Endothelial cell of umbilical vein (primary cell): ENCODE measurements at regions not wholly inside any gene's neighbourhood (a gene's known extent, or its start where the extent isn't known, plus 50 kb on each side); places are given as distances from the start of the nearest gene placed in this dataset.
A peak's percentile ranks its signal among the peaks of the same experiment; 100 is the strongest.

Source experiments
- BruUV-seq: library from RNA; stranded (reverse); fragments of 400-500 nt; replicated peaks from 2 replicates; lab custom pipeline; 2021; lab: Mats Ljungman, UMichigan
- CTCF ChIA-PET: fragments of 300-600, 350-600 bp; sonication (Branson Sonifier 250); formaldehyde crosslinking; loops from one replicate; lab custom pipeline; 2021; ENCODE audit warnings: antibody characterized with exemption, inconsistent platforms; lab: Charles Lee
- POLR2A ChIA-PET: fragments of 300-600, 350-600 bp; sonication (Branson Sonifier 250); formaldehyde crosslinking; loops from one replicate; lab custom pipeline; 2021; ENCODE audit warnings: antibody characterized with exemption, inconsistent platforms; lab: Charles Lee
- DNase-seq: peaks from one replicate; pipeline ENCODE4 v3.0.0-alpha.2; 2011; ENCODE audit warnings: low read depth, low spot score
- FAIRE-seq: peaks from 2 replicates; lab custom pipeline; 2011; peaks lifted over from hg19 to GRCh38; lab: Jason Lieb, UNC
- H2AFZ ChIP-seq: 2 replicates; pipeline ENCODE4 v1.6.0; 2012; ENCODE audit warnings: low read depth, low read length, control low read depth, inconsistent platforms
- H3K27ac ChIP-seq: 2 replicates; pipeline ENCODE4 v1.5.1; 2011; ENCODE audit warnings: low read depth, mild to moderate bottlenecking, control low read depth, low read length, moderate library complexity; ENCODE audit not compliant: insufficient read depth
- H3K27me3 ChIP-seq, 2 experiments: 2 replicates each; pipeline versions ENCODE4 v1.6.0 to v1.6.1; 2011; ENCODE audit warnings: low read length in 2 of 2, mixed read lengths in 1 of 2; ENCODE audit not compliant: control insufficient read depth in 2 of 2, insufficient read depth in 2 of 2
- H3K36me3 ChIP-seq, 2 experiments: 2 replicates in 1 of 2; 3 replicates in 1 of 2; pipeline ENCODE4 v1.5.1; 2011; ENCODE audit warnings: low read length in 2 of 2, mild to moderate bottlenecking in 1 of 2, moderate library complexity in 1 of 2; ENCODE audit not compliant: control insufficient read depth in 2 of 2, insufficient read depth in 2 of 2; ENCODE audit errors: extremely low read depth in 1 of 2
- H3K4me1 ChIP-seq: 3 replicates; pipeline ENCODE4 v1.5.1; 2011; ENCODE audit warnings: mild to moderate bottlenecking, low read length; ENCODE audit not compliant: control insufficient read depth, insufficient read depth; ENCODE audit errors: extremely low read depth
- H3K4me2 ChIP-seq: 2 replicates; pipeline ENCODE4 v1.6.1; 2011; ENCODE audit warnings: low read length, control low read depth, mixed read lengths; ENCODE audit not compliant: insufficient read depth
- H3K4me3 ChIP-seq, 3 experiments: fragments of 200-600 bp in 1 of 3; sonication (generic), shearing (Covaris generic) in 1 of 3; replicated peaks in 1 of 3; 2 replicates each; pipeline ENCODE4 v1.5.1; 2011 to 2016; ENCODE audit warnings: control low read depth in 3 of 3, low read length in 3 of 3, mild to moderate bottlenecking in 2 of 3, inconsistent platforms in 1 of 3, low read depth in 1 of 3, moderate library complexity in 1 of 3; ENCODE audit not compliant: insufficient read depth in 1 of 3
- H3K79me2 ChIP-seq: 2 replicates; pipeline ENCODE4 v1.6.0; 2012; ENCODE audit warnings: low read length, inconsistent platforms; ENCODE audit not compliant: control insufficient read depth, insufficient read depth
- H3K9ac ChIP-seq: replicated peaks from 2 replicates; pipeline ENCODE3; 2011; ENCODE audit warnings: low read length, control low read depth; ENCODE audit not compliant: insufficient read depth; ENCODE audit errors: extremely low read depth
- H3K9me1 ChIP-seq: replicated peaks from 3 replicates; pipeline ENCODE4 v1.6.0; 2011; ENCODE audit warnings: mild to moderate bottlenecking, low read length; ENCODE audit not compliant: control insufficient read depth, insufficient read depth; ENCODE audit errors: extremely low read depth
- H3K9me3 ChIP-seq: replicated peaks from 2 replicates; pipeline ENCODE4 v1.5.1; 2012; ENCODE audit warnings: low read length, inconsistent platforms; ENCODE audit not compliant: control insufficient read depth, insufficient read depth
- H4K20me1 ChIP-seq: replicated peaks from 2 replicates; pipeline ENCODE3; 2011; ENCODE audit warnings: mild to moderate bottlenecking, low read length; ENCODE audit not compliant: control insufficient read depth, insufficient read depth; ENCODE audit errors: extremely low read depth
- EZH2 ChIP-seq: IDR thresholded peaks from 2 replicates; pipeline ENCODE4 v1.6.1; 2012; ENCODE audit warnings: borderline replicate concordance, low read depth, mild to moderate bottlenecking, moderate library complexity, low read length, inconsistent platforms; ENCODE audit not compliant: severe bottlenecking
- FOS ChIP-seq: IDR thresholded peaks from 2 replicates; pipeline ENCODE4 v1.6.1; 2011; ENCODE audit warnings: mild to moderate bottlenecking, low read length, moderate library complexity, borderline replicate concordance; ENCODE audit not compliant: insufficient read depth
- GATA2 ChIP-seq: IDR thresholded peaks from 2 replicates; pipeline ENCODE4 v1.7.0; 2011; ENCODE audit warnings: low read depth, mild to moderate bottlenecking, moderate library complexity, mixed read lengths, low read length; ENCODE audit not compliant: insufficient read length, insufficient read depth
- JUN ChIP-seq: IDR thresholded peaks from 2 replicates; pipeline ENCODE4 v1.6.1; 2011; ENCODE audit warnings: borderline replicate concordance, low read depth; ENCODE audit not compliant: insufficient read length, insufficient read depth
- MYC ChIP-seq: IDR thresholded peaks from one replicate; pipeline ENCODE4 v1.6.1; 2011; ENCODE audit warnings: mild to moderate bottlenecking, low read depth, low read length
- POLR2A ChIP-seq: IDR thresholded peaks from 2 replicates; pipeline ENCODE4 v1.6.1; 2012; ENCODE audit warnings: low read depth, mild to moderate bottlenecking, control low read depth, low read length
- POLR2AphosphoS5 ChIP-seq: IDR thresholded peaks from 2 replicates; pipeline ENCODE4 v1.6.1; 2012; ENCODE audit warnings: low read depth, mild to moderate bottlenecking, control low read depth, low read length, moderate library complexity; ENCODE audit not compliant: insufficient read depth
- dilution Hi-C: fragments of 300-500 bp; cut with MboI; formaldehyde crosslinking; loops from one replicate; pipeline ENCODE4 v1.15.0; 2019; ENCODE audit warnings: low sequenced_read_pairs; ENCODE audit not compliant: extremely low pct_ligation_motif_present
- intact Hi-C: fragments of 100-400 bp; cut with micrococcal nuclease; formaldehyde crosslinking; loops from one replicate; pipeline ENCODE4 v1.10.0; 2022
- TF ChIP-seq, protein P1 (sequence below): IDR thresholded peaks from 2 replicates; pipeline ENCODE4 v1.6.1; 2011; ENCODE audit not compliant: insufficient read depth, insufficient read length
- TF ChIP-seq, protein P2 (sequence below), 2 donors: IDR thresholded peaks; 1 replicate in 1 of 2; 2 replicates in 1 of 2; pipeline ENCODE4 v1.5.1; 2011; ENCODE audit warnings: low read length in 2 of 2, mild to moderate bottlenecking in 2 of 2, moderate library complexity in 2 of 2, control low read depth in 1 of 2, inconsistent platforms in 1 of 2, low read depth in 1 of 2; ENCODE audit not compliant: insufficient read depth in 1 of 2; ENCODE audit errors: extremely low read depth in 1 of 2

DNA sequence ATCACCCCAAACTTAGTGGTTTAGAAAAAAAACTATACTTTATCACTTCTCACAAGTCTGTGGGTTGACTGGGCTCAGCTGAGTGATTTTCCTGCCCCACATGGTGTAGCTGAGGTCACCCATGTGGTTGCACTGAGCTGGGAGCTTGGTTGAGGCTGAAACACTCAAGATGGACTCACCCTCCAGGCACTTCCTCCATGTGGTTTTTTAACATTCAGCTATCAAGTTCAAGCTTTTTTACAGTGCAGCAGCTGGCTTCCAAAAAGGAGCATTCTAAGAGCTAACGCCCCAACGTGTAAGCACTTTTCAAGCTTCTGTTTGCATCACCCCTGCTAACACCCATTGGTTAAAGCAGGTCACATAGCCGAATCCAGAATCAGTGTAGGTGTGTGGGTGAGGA, 105.9 kb upstream of the CREB1 start:
- ChIA-PET CTCF (interaction anchor here (1.8 kb wide), 1 partner anchor 17 kb away, joined by 4 read pairs; no protein-coding TSS in a partner anchor), POLR2A (no interaction called here)
- BruUV-seq, result no TSS peak
- H3K4me3 ChIP-seq, result no peak overlapping the region
- H3K4me2 ChIP-seq, result no peak overlapping the region
- no peak overlapping the region for H3K27ac ChIP-seq
- no peak overlapping the region for H2AFZ ChIP-seq
- H4K20me1 ChIP-seq, result no peaks in the 10 kb centered on the region
- H3K9ac ChIP-seq, result no peak overlapping the region
- H3K9me3 ChIP-seq, result no peaks in the 10 kb centered on the region
- H3K9me1 ChIP-seq, result no peaks in the 10 kb centered on the region
- H3K36me3 ChIP-seq, result no peaks in the 10 kb centered on the region
- no peaks in the 10 kb centered on the region for H3K27me3 ChIP-seq
- no peak for DNase-seq
- TF ChIP-seq, protein P1, sequence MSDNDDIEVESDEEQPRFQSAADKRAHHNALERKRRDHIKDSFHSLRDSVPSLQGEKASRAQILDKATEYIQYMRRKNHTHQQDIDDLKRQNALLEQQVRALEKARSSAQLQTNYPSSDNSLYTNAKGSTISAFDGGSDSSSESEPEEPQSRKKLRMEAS, result no peak
- TF ChIP-seq FOS, result peak; percentile 44
- no peaks in the 10 kb centered on the region for H3K79me2 ChIP-seq
- intact Hi-C loops, result no loop called here
- no peak for FAIRE-seq
- no peaks in the 10 kb centered on the region for H3K4me1 ChIP-seq
- dilution Hi-C loops, result no loop called here

DNA sequence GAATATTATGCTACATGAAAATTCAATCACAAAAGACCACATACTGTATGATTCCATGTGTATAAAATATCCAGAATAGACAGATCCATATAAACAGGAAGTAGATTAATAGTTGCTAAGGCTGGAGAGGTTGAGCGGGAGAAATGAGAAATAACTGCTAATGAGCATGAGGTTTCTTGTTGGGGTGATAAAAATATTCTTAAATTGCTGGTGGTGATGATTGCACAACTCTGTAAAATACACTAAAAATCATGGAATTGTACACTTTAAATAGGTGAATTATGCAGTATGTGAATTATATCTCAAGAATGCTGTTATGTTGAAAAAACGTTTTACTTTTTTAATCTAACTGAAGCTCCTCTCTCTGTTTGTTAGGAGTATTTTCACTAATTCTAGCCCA, 101.8 kb upstream of the CREB1 start:
- H3K4me3 ChIP-seq, result no peak overlapping the region
- no peaks in the 10 kb centered on the region for H3K27me3 ChIP-seq
- CTCF ChIA-PET, result no interaction called here
- H3K9me3 ChIP-seq, result no peaks in the 10 kb centered on the region
- no peaks in the 10 kb centered on the region for H3K79me2 ChIP-seq
- no peaks in the 10 kb centered on the region for H3K36me3 ChIP-seq
- no peaks in the 10 kb centered on the region for H3K9me1 ChIP-seq
- H3K9ac ChIP-seq, result no peak overlapping the region
- H3K4me2 ChIP-seq, result no peak overlapping the region
- POLR2A ChIA-PET, result no interaction called here
- no TSS peak for BruUV-seq
- no peak for FAIRE-seq
- H4K20me1 ChIP-seq, result no peaks in the 10 kb centered on the region
- dilution Hi-C loops (no loop called here), intact Hi-C loops (no loop called here)
- no peak for DNase-seq
- TF ChIP-seq GATA2, result no peak
- TF ChIP-seq EZH2, result no peak
- TF ChIP-seq, protein P1, result no peak
- TF ChIP-seq POLR2AphosphoS5, result no peak
- no peak for TF ChIP-seq FOS
- TF ChIP-seq, protein P2, sequence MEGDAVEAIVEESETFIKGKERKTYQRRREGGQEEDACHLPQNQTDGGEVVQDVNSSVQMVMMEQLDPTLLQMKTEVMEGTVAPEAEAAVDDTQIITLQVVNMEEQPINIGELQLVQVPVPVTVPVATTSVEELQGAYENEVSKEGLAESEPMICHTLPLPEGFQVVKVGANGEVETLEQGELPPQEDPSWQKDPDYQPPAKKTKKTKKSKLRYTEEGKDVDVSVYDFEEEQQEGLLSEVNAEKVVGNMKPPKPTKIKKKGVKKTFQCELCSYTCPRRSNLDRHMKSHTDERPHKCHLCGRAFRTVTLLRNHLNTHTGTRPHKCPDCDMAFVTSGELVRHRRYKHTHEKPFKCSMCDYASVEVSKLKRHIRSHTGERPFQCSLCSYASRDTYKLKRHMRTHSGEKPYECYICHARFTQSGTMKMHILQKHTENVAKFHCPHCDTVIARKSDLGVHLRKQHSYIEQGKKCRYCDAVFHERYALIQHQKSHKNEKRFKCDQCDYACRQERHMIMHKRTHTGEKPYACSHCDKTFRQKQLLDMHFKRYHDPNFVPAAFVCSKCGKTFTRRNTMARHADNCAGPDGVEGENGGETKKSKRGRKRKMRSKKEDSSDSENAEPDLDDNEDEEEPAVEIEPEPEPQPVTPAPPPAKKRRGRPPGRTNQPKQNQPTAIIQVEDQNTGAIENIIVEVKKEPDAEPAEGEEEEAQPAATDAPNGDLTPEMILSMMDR (IDR thresholded peaks at IDR 0.05; ENCODE audit: extremely low read depth in 1 of 2, insufficient read depth in 1 of 2, low read depth in 1 of 2, low read length in 2 of 2), result no peak
- TF ChIP-seq POLR2A, result no peak
- TF ChIP-seq MYC, result no peak
- TF ChIP-seq JUN, result no peak
- H3K4me1 ChIP-seq, result no peaks in the 10 kb centered on the region
- no peak overlapping the region for H2AFZ ChIP-seq
- no peak overlapping the region for H3K27ac ChIP-seq
